PC-9 (cell line): ENCODE measurements at regions not wholly inside any gene's neighbourhood (a gene's known extent, or its start where the extent isn't known, plus 50 kb on each side); places are given as distances from the start of the nearest gene placed in this dataset.

Experiments
- BruUV-seq: library from RNA; stranded (reverse); fragments of 400-500 nt; replicated peaks from 2 replicates; lab custom pipeline; 2021; lab: Mats Ljungman, UMichigan
- CTCF ChIA-PET: fragments of 300-600 bp; sonication (Branson Sonifier 250); formaldehyde crosslinking; loops from one replicate; lab custom pipeline; 2022; ENCODE audit warnings: antibody characterized with exemption; lab: Charles Lee
- POLR2A ChIA-PET: fragments of 300-600 bp; sonication (Branson Sonifier 250); formaldehyde crosslinking; loops from one replicate; lab custom pipeline; 2022; ENCODE audit warnings: antibody characterized with exemption; ENCODE audit not compliant: unreplicated experiment; lab: Charles Lee
- DNase-seq, 2 experiments: peaks; one replicate each; pipeline versions ENCODE4 v3.0.0 to v3.0.0-alpha.2; 2015 to 2022; ENCODE audit warnings: mixed read lengths in 1 of 2
- H2AFZ ChIP-seq: fragments of 200-600 bp; sonication (generic); 2 replicates; pipeline ENCODE4 v1.8.1; 2017; ENCODE audit warnings: antibody characterized with exemption
- H3F3A ChIP-seq: fragments of 200-600 bp; sonication (generic); 2 replicates; pipeline ENCODE4 v1.8.1; 2017; ENCODE audit warnings: antibody characterized with exemption, mild to moderate bottlenecking, low read depth; ENCODE audit not compliant: insufficient read depth
- H3K27ac ChIP-seq: fragments of 200-600 bp; sonication (generic); 2 replicates; pipeline ENCODE4 v1.6.1; 2016; ENCODE audit warnings: mixed run types
- H3K27me3 ChIP-seq: fragments of 200-600 bp; sonication (generic); 2 replicates; pipeline ENCODE4 v1.6.1; 2016; ENCODE audit warnings: low read depth, mixed run types; ENCODE audit not compliant: insufficient read depth
- H3K36me3 ChIP-seq: fragments of 200-600 bp; sonication (generic); 2 replicates; pipeline ENCODE4 v1.6.1; 2016; ENCODE audit warnings: low read depth, mixed run types
- H3K4me1 ChIP-seq: fragments of 200-600 bp; sonication (generic); replicated peaks from 2 replicates; pipeline ENCODE4 v1.6.1; 2016; ENCODE audit warnings: mixed run types; ENCODE audit not compliant: insufficient read depth
- H3K4me2 ChIP-seq: fragments of 200-600 bp; sonication (generic); 2 replicates; pipeline ENCODE4 v1.6.1; 2017; ENCODE audit warnings: mixed run types
- H3K4me3 ChIP-seq: fragments of 200-600 bp; sonication (generic); 2 replicates; pipeline ENCODE4 v1.6.1; 2016; ENCODE audit warnings: mixed run types
- H3K79me2 ChIP-seq: fragments of 200-600 bp; sonication (generic); 2 replicates; pipeline ENCODE4 v1.6.1; 2017; ENCODE audit warnings: low read depth, mixed run types
- H3K9me2 ChIP-seq: fragments of 200-600 bp; sonication (generic); 2 replicates; pipeline ENCODE4 v1.8.1; 2017; ENCODE audit warnings: mild to moderate bottlenecking; ENCODE audit not compliant: insufficient read depth
- H3K9me3 ChIP-seq: fragments of 200-600 bp; sonication (generic); 2 replicates; pipeline ENCODE4 v1.8.1; 2016; ENCODE audit warnings: low read depth; ENCODE audit not compliant: insufficient read depth
- H4K20me1 ChIP-seq: fragments of 200-600 bp; sonication (generic); 2 replicates; pipeline ENCODE4 v1.8.1; 2017; ENCODE audit not compliant: insufficient read depth
- CTCF ChIP-seq: fragments of 200-600 bp; sonication (generic); conservative IDR thresholded peaks from 2 replicates; pipeline ENCODE4 v1.6.1; 2017; ENCODE audit warnings: mixed run types, antibody characterized with exemption, mild to moderate bottlenecking, moderate library complexity
- EZH2 ChIP-seq: fragments of 200-600 bp; sonication (generic); IDR thresholded peaks from 2 replicates; pipeline ENCODE4 v1.8.0; 2017; ENCODE audit warnings: antibody characterized with exemption, low read depth
- intact Hi-C: fragments of 100-400 bp; cut with micrococcal nuclease; formaldehyde crosslinking; loops from one replicate; pipeline ENCODE4 v1.10.0; 2022; ENCODE audit not compliant: unreplicated experiment

DNA sequence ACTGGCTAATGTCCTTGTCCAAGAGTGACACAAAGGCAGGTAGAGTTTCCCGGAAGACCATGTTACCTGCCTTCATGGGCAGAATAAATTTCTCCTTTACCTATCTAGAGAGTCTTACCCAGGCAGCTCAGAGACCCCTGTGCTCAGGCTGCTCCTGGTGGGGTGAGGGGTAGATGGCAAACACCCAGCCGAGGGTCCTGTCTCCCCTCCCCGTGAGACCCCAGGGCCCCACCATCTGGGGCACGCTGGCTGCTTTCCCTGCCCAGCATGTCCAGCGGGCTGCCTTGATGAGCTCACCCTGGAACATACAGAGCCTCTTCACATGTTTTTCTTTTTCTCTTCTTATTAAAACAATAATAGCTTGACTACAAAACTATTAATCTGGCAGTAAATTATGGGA is 116.5 kb downstream of the EDN3 start:
- H3F3A ChIP-seq: no peaks in the 10 kb centered on the region
- no peaks in the 10 kb centered on the region for H3K4me1 ChIP-seq
- no TSS peak for BruUV-seq
- no peaks in the 10 kb centered on the region for H3K9me3 ChIP-seq
- peaks cover 99% of the 10 kb centered on the region for H3K27me3 ChIP-seq
- TF ChIP-seq EZH2: no peak
- no peak for TF ChIP-seq CTCF
- H4K20me1 ChIP-seq: no peaks in the 10 kb centered on the region
- H3K4me2 ChIP-seq: no peak overlapping the region
- ChIA-PET POLR2A (no interaction called here), CTCF (no interaction called here)
- no peaks in the 10 kb centered on the region for H3K79me2 ChIP-seq
- H2AFZ ChIP-seq: no peak overlapping the region
- intact Hi-C loops: no loop called here
- no peaks in the 10 kb centered on the region for H3K9me2 ChIP-seq
- H3K36me3 ChIP-seq: no peaks in the 10 kb centered on the region
- H3K27ac ChIP-seq: no peak overlapping the region
- H3K4me3 ChIP-seq: no peak overlapping the region
- no peak for DNase-seq

- Histone ChIP-seq H3K4me1 (no peaks in the 10 kb centered on the region), H3K4me3 (no peak overlapping the region), H3K9me2 (no peaks in the 10 kb centered on the region), H3F3A (no peaks in the 10 kb centered on the region), H4K20me1 (no peaks in the 10 kb centered on the region), H3K9me3 (no peaks in the 10 kb centered on the region), H3K36me3 (no peaks in the 10 kb centered on the region), H3K4me2 (no peak overlapping the region), H3K27me3 (peaks cover 99% of the 10 kb centered on the region), H3K79me2 (no peaks in the 10 kb centered on the region), H3K27ac (no peak overlapping the region), H2AFZ (no peak overlapping the region)
- DNase-seq: no peak
- intact Hi-C loops: no loop called here
- CTCF ChIA-PET: no interaction called here
- no TSS peak for BruUV-seq
- TF ChIP-seq EZH2 (no peak), CTCF (no peak)
- POLR2A ChIA-PET: no interaction called here
These were observed 120.7 kb downstream of the EDN3 start for GRCh38 chr20:59421089-59421488.

DNA sequence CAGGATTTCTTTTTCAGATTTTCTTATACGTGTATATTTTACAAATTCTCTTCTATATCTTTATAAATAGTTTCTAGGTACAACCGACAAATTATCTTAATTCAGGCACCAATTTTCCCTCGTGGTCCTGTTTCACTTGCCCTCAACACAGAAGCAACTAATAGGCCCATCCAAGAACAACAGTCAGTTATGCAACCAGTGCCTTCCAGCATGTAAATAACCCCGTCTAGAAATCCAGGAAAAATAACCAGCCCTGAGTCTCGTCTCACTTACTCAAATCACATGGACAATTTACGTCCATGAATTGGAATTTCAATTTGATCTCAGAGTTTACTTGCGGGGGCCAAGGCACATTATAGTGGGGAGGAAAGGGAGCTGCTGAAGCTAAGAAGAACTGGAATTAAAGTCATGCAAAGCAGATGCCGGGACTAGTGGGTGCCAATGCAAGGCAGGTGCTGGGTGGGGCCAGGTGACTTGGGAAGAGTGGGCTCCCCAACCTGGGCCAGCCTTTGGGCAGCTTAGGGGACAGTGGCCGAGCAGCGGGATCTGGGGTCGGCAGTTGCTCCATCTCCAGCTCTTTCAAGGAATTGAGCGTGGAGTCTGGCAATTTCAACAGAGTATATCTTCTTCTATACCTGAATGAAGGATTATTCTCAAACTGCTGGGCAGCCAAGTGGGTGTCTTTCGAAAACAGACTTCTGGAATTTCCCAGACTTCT is 121.7 kb downstream of the EDN3 start:
- Histone ChIP-seq H4K20me1 (no peaks in the 10 kb centered on the region), H3K36me3 (no peaks in the 10 kb centered on the region), H3K4me1 (no peaks in the 10 kb centered on the region), H3K27me3 (peaks cover 100% of the 10 kb centered on the region), H3K27ac (no peak overlapping the region), H3F3A (no peaks in the 10 kb centered on the region), H3K4me3 (no peak overlapping the region), H3K9me3 (no peaks in the 10 kb centered on the region), H3K4me2 (no peak overlapping the region), H2AFZ (no peak overlapping the region), H3K9me2 (no peaks in the 10 kb centered on the region), H3K79me2 (no peaks in the 10 kb centered on the region)
- ChIA-PET POLR2A (no interaction called here), CTCF (no interaction called here)
- TF ChIP-seq EZH2 (no peak), CTCF (no peak)
- intact Hi-C loops: no loop called here
- DNase-seq: no peak
- BruUV-seq: no TSS peak
